Epithelial cell of esophagus (primary cell): ENCODE measurements at regions not wholly inside any gene's neighbourhood (a gene's known extent, or its start where the extent isn't known, plus 50 kb on each side); places are given as distances from the start of the nearest gene placed in this dataset.

Experiments
- DNase-seq: peaks from one replicate; pipeline ENCODE4 v3.0.0; 2010; ENCODE audit warnings: low read depth
- H3K4me3 ChIP-seq: 2 replicates; pipeline ENCODE4 v1.5.1; 2011; ENCODE audit warnings: mild to moderate bottlenecking, low read length, control low read depth
- TF ChIP-seq, protein P1 (sequence below): IDR thresholded peaks from 2 replicates; pipeline ENCODE4 v1.5.1; 2011; ENCODE audit warnings: low read depth, mild to moderate bottlenecking, low read length, control low read depth, inconsistent platforms; ENCODE audit not compliant: insufficient read depth; ENCODE audit errors: missing control alignments

GRCh38 chr3:72134989-72135451 is 350.1 kb upstream of the PROK2 start:
- no peak for DNase-seq
- H3K4me3 ChIP-seq = no peak overlapping the region
- TF ChIP-seq, protein P1, sequence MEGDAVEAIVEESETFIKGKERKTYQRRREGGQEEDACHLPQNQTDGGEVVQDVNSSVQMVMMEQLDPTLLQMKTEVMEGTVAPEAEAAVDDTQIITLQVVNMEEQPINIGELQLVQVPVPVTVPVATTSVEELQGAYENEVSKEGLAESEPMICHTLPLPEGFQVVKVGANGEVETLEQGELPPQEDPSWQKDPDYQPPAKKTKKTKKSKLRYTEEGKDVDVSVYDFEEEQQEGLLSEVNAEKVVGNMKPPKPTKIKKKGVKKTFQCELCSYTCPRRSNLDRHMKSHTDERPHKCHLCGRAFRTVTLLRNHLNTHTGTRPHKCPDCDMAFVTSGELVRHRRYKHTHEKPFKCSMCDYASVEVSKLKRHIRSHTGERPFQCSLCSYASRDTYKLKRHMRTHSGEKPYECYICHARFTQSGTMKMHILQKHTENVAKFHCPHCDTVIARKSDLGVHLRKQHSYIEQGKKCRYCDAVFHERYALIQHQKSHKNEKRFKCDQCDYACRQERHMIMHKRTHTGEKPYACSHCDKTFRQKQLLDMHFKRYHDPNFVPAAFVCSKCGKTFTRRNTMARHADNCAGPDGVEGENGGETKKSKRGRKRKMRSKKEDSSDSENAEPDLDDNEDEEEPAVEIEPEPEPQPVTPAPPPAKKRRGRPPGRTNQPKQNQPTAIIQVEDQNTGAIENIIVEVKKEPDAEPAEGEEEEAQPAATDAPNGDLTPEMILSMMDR = no peak

- no peak for DNase-seq
- TF ChIP-seq, protein P1 = no peak
- H3K4me3 ChIP-seq = no peak overlapping the region
Measured at GRCh38 chr3:72133329-72134011, 348.5 kb upstream of the PROK2 start.

GRCh38 chr3:72131899-72132298 is 347.0 kb upstream of the PROK2 start:
- TF ChIP-seq, protein P1 = no peak
- DNase-seq = no peak

DNA sequence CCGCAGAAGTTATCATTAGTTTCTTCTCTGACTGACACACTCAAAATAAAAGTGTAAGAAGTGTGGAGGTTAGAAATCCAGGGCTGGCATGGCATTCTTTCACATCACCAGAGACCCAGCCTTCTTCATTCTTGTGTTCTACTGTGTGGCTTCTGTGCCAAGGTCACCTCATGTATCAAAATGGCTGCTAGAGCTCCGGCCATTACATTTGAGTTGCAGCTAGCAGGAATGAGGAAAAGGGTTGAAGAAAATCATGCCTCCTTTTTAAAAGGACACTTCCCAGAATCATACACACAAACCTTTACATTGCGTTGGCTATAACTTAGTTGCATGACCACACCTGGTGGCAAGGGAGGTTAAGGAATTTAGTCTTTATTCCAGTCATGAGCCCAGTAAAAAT is 345.6 kb upstream of the PROK2 start:
- no peak overlapping the region for H3K4me3 ChIP-seq
- no peak for DNase-seq
- TF ChIP-seq, protein P1 = no peak

More at GRCh38 chr3:72131899-72132298, 347.0 kb upstream of the PROK2 start:
- no peak overlapping the region for H3K4me3 ChIP-seq

DNA sequence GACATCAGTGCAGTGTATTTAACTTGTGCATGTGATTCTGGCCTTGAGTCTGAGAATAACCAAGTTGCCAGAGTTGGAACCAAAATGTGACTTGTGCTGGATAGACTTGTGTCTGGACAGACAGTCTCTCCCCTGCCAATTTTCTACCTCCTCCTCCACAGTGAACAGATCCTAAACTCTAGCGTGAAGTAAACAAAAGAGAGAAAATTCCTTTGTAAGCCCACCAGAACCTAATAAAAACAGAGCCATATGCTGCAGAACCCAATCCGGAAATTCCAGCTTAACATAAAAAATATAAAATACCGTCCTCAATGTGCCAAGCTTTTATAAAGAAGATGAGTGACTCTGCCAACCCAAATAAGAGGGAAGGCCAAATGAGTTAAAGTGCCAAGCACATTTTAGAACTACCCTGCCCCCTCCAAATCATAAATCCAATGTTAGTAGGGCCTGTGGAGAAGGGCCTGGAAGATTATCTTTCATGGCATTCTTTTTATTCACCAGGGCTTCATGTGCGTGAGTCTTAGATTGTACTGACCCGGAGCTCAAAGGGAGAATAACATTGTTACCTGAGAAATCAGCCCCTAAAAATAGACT is 344.6 kb upstream of the PROK2 start:
- H3K4me3 ChIP-seq = no peak overlapping the region
- DNase-seq = no peak
- TF ChIP-seq, protein P1 = no peak

- TF ChIP-seq, protein P1 = no peak
- DNase-seq = no peak
- H3K4me3 ChIP-seq = no peak overlapping the region
Measured at GRCh38 chr3:72128921-72129320, 344.0 kb upstream of the PROK2 start.
